ENCODE measurements at regions not wholly inside any gene's neighbourhood (a gene's known extent, or its start where the extent isn't known, plus 50 kb on each side); places are given as distances from the start of the nearest gene placed in this dataset.

DNA sequence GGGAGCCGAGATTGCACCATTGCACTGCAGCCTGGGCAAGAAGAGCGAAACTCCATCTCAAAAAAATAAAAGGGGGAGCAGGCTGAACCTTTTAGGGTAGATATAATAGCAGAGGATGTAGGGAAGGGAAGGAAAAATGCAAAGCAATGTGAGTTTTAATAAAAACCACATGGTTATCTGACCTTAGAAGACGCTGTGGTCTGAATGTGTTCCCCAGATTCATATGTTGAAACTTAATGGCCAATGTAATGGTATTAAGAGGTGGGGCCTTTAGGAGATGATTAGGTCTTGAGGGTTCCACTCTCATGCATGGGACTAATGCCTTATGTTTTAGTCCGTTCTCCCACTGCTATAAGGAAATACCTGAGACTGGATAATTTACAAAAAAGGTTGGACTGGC lies 114.1 kb upstream of the STX18 start:
- TF ChIP-seq, protein P1, sequence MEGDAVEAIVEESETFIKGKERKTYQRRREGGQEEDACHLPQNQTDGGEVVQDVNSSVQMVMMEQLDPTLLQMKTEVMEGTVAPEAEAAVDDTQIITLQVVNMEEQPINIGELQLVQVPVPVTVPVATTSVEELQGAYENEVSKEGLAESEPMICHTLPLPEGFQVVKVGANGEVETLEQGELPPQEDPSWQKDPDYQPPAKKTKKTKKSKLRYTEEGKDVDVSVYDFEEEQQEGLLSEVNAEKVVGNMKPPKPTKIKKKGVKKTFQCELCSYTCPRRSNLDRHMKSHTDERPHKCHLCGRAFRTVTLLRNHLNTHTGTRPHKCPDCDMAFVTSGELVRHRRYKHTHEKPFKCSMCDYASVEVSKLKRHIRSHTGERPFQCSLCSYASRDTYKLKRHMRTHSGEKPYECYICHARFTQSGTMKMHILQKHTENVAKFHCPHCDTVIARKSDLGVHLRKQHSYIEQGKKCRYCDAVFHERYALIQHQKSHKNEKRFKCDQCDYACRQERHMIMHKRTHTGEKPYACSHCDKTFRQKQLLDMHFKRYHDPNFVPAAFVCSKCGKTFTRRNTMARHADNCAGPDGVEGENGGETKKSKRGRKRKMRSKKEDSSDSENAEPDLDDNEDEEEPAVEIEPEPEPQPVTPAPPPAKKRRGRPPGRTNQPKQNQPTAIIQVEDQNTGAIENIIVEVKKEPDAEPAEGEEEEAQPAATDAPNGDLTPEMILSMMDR (IDR thresholded peaks at IDR 0.05; ENCODE audit: extremely low read depth in 1 of 2, insufficient read depth in 1 of 2, low read depth in 1 of 2, low read length in 2 of 2) = no peak
- no peak for TF ChIP-seq EZH2 (IDR thresholded peaks at IDR 0.05; ENCODE audit: borderline replicate concordance, low read depth, low read length, severe bottlenecking)
- no peak for TF ChIP-seq POLR2A (IDR thresholded peaks at IDR 0.05; ENCODE audit: low read depth, low read length)
- no peak for TF ChIP-seq POLR2AphosphoS5 (IDR thresholded peaks at IDR 0.05; ENCODE audit: insufficient read depth, low read depth, low read length)
- no peak for TF ChIP-seq FOS (IDR thresholded peaks at IDR 0.05; ENCODE audit: borderline replicate concordance, insufficient read depth, low read length)
- TF ChIP-seq, protein P2, sequence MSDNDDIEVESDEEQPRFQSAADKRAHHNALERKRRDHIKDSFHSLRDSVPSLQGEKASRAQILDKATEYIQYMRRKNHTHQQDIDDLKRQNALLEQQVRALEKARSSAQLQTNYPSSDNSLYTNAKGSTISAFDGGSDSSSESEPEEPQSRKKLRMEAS (IDR thresholded peaks at IDR 0.05; ENCODE audit: insufficient read depth, insufficient read length) = no peak

Data from endothelial cell of umbilical vein (primary cell).